Testis (tissue), 2 donors: ENCODE measurements at regions not wholly inside any gene's neighbourhood (a gene's known extent, or its start where the extent isn't known, plus 50 kb on each side); places are given as distances from the start of the nearest gene placed in this dataset.

Source experiments
- POLR2A ChIP-seq: fragments of 450-650 bp; IDR thresholded peaks from one replicate; pipeline ENCODE4 v1.6.1; 2017; ENCODE audit warnings: antibody characterized with exemption, mild to moderate bottlenecking, moderate library complexity
- TF ChIP-seq, protein P1 (sequence below), 3 experiments: fragments of 450-650 bp in 2 of 3; fragments of 200-600 bp in 1 of 3; sonication (generic) in 1 of 3; IDR thresholded peaks; one replicate each; pipeline ENCODE4 v1.5.1; 2016 to 2019; ENCODE audit warnings: antibody characterized with exemption in 3 of 3, mild to moderate bottlenecking in 2 of 3, moderate library complexity in 1 of 3

DNA sequence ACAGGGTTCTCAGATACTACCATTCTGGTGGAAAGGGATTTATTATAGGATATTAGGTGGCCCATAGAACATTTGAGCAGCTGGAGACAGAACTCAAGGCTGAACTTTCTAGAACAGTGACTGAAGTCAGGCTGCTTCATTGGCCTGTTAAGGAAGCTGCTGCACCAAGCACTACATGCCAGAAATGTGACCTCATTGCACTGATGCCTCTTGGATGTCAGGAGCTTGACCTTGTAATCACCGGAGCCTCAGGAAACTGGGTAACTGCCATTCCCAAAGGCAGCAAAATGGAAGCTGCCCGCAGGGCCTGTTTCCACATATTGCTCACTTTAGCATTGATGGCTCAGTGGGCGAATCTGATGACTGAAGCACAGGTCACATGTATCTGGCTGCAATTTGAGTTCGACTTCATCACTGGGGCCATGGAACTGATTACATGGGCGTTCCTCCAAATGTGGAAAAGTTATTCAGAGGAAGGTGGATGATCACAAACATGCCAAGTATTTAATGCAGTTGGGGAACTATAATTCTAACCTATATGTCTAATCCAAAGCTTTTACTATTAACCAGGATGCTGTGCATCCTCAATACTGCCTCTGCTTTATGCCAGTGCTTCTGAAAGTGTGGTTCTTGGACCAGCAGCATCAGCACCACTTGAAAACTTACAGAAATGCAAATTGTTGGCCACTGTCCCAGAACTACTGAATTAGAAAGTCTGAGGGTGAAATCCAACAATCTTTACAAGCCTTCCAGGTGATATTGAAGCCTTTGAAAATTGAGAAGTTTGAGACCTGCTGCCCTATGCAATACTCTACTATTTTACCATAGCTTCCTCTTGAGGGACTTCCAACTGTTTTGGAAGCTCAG is 337.2 kb upstream of the NAV3 start:
- TF ChIP-seq, protein P1, sequence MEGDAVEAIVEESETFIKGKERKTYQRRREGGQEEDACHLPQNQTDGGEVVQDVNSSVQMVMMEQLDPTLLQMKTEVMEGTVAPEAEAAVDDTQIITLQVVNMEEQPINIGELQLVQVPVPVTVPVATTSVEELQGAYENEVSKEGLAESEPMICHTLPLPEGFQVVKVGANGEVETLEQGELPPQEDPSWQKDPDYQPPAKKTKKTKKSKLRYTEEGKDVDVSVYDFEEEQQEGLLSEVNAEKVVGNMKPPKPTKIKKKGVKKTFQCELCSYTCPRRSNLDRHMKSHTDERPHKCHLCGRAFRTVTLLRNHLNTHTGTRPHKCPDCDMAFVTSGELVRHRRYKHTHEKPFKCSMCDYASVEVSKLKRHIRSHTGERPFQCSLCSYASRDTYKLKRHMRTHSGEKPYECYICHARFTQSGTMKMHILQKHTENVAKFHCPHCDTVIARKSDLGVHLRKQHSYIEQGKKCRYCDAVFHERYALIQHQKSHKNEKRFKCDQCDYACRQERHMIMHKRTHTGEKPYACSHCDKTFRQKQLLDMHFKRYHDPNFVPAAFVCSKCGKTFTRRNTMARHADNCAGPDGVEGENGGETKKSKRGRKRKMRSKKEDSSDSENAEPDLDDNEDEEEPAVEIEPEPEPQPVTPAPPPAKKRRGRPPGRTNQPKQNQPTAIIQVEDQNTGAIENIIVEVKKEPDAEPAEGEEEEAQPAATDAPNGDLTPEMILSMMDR (IDR thresholded peaks at IDR 0.05): no peak
- no peak for TF ChIP-seq POLR2A
